SHP77 treated with DMSO at 0.1 percent for 48 hours (cell line): ENCODE measurements at regions not wholly inside any gene's neighbourhood (a gene's known extent, or its start where the extent isn't known, plus 50 kb on each side); places are given as distances from the start of the nearest gene placed in this dataset.

Source experiments
- DNase-seq: peaks from one replicate; lab custom pipeline; 2025; lab: John Stamatoyannopoulos, UW

DNA sequence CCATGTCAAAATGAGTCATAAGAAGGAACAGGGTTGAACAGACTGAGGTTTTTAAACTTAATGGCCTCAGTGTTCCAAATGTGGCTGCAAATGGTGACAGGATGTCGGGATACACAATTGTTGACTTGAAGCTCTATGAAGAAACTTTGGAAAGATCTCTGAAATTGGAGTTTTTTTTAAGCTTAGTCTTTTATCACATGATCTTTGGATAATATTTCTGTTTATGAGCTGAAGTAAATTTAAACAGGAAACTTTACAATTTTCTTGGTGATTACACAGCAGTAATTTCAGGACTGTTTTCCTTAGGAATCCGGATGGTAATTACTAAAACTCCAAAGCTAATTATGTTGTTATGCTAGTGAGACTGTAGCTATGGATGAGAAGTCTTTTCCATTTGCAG lies 199.1 kb upstream of the NRXN1 start:
- DNase-seq: no peak

DNA sequence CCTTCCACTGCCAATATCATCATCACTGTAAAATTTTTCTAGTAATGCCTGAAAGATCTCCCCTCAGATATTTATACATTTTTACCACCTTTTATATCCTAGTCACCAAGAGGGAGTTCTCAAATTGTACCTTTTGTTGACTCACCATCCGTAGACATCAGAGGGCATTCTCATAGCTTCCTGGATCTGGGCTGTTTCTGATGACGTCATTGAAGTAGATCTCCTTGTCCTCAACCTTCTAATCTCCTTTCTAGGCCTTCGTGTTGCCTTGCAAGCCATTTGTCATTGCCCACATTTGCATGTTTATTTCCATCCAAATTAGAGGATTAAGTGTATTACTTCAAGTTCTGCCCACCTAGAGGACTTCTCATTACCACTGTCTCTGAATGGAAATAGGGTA lies 193.4 kb upstream of the NRXN1 start:
- DNase-seq: no peak

DNA sequence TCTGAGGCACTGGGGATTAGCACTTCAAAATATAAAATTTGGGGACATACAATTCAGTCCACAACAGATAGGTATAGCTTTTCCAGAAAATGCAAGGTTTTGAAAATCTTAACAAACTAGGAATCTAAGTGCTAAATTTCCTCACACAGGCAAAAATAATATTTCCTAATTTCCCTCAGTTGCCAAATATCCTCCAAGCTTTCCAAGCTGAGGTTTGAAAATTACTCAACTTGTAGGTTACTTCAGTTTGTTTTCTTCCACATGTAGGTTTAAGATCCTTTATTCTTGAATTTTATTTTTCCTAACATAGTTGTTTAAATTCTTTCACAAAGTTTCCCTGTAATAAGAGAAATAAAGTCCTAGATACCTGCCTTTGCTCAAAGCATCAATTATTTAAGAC lies 192.9 kb upstream of the NRXN1 start:
- DNase-seq: no peak

DNA sequence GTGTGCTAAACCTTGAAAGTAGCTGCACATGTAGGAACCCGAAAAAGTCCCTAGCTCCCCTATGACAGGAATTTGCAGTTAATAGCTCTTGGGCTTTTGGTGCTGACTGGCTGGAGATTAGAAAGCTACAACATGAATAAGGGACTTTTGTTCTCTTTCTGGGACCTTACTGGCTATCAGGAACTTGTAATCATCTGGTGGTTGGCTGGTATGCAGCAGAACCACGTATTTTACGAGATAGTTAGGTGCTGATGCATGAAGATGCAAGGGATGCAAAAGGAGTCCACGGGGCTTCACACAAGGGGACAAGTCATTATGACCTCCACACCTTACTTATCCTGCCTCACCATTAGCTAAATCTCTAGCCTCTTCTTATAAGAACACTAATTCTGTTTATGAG lies 190.2 kb upstream of the NRXN1 start:
- no peak for DNase-seq

DNA sequence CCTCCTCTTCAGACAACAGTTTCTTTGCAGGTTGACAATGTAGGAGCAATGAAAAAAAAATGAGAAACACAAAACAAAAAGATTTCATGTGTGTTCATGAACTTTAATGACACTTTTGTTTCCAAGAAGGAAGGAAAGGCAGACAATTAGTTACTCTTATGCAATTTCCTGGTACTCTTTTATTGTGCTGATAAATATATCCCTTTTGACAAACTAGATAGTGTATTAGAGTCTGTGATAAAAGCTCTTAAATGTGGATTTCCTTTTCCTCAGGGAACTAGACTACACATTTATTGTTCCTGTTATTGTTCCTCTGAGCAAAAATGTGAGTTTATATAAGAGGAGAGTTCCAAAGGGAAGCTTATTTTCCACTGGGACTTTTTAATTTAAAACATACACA lies 188.7 kb upstream of the NRXN1 start:
- DNase-seq: no peak

DNA sequence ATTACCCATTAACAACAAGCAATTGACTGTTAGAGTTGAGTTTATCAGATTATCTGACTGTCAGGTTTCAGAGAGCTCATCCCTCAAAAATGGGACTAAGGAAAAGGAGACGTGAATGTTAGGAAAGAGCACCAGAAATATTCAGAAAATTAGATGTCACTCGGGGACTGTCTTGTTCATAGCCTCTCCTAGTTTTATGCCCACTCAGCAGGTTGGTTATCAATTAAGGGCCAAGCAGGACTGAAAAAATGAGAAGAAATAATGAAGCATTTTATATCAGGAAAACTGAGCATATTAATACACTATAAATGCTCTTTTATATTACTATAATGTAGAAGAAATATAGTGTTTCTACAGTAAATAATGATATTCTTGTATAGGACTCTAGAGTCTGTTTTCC lies 188.1 kb upstream of the NRXN1 start:
- DNase-seq: no peak

DNA sequence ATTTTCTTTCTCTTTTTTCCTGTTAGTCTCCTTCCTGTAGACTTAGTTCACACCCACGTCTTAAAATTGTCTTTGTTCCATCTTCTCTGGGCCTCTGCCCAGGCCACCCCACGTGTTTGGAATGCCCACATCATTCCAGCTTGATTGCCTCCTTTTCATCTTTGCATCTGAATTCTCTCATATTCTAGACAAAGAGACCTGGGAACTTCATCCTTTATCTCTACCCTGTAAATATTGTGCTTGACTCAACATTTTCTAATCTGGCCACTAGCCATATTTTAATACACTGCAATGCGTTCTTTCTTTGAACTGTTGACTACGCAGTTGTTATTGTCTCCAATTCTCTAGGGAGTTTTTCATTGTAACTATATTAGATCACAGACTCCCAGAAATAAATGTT lies 187.5 kb upstream of the NRXN1 start:
- DNase-seq: no peak

DNA sequence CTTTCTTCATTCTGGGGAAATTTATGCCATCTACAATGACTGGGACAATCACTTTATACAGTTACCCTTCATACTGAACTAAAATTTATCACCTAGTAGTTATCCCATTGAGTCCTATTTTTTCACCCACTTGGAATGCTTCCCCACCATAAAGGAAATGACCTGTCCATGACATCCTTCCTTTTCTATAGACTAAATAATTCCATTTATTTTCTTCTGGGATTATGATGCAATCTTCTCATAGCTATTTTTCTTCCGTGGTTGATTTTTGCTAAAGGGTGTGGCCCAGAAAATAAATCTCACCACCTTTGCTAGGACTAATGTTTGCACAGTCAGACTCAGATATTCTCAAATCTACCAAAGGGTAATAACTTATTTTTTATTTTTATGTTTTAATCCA lies 186.1 kb upstream of the NRXN1 start:
- no peak for DNase-seq

DNA sequence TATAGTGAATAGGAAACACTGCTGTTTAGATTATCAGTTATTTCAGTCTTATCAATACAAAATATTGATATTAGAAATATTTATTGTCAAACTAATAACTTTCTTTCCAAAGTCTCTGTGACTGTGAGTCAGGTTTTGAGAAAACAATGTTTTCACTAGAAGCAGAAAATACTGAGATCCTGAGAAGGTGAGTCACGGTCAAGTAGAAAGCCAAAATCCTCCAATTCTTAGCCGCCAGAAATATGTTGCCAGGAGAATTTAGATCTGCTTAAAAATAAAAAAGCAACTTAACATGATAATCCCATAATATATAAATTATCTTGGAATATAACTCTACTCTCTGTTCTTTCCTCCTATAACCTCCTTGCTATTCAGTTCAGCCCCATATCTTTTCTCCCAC lies 181.9 kb upstream of the NRXN1 start:
- DNase-seq: no peak

DNA sequence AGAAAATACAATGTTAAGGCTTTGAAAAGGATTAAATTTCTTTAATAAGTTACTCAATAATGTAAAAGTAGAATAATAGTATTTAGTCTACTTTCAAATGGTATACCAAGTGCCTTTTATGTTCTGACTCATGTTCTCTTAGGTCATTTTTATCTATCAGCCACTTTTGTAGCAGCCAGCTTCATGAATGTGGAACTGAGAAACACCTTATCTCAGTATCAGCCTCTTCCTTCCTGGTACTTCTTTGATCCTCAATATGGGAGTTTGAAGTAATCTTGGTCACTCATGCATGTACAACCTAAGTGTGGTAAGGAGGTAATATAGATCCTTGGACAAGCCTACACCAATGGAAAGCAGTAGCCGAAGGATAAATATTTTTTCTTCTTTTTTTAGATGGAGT lies 180.4 kb upstream of the NRXN1 start:
- no peak for DNase-seq

DNA sequence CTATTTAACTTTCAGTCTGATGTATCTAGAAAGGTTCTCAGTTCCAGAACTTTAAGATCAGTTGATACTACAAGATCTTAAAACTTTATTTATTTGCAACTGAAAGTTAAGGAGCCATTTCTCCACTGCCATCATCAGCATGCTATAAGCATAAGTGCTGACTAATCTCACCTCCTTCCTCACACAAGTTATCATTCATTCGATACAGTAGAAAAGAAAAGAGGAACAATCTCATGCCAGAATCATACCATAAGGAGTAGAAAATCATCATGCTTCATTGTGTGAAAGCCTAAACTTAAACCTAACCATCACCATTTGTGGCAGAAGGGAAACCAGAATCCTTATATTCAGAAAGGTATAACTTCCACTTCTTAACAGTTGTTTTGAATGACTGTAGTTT lies 176.6 kb upstream of the NRXN1 start:
- DNase-seq: no peak

DNA sequence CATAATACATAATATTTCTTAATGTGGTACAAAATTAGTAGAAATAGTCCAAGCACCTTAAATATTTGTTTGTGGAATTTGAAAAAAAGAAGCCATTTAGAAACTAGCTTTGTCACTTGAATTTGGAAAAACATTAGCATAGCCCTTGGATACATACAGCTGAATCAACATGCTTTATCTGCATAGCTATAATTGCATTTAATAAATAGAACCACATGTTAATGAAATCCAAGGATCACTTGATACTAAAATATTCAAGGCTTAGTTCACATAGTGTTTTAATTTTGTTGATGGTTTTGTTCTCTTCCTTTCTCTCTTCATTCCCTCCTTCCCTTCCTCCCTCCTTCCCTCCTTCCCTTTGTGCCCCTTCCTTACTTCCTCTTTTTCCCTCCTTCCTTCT lies 169.4 kb upstream of the NRXN1 start:
- no peak for DNase-seq

DNA sequence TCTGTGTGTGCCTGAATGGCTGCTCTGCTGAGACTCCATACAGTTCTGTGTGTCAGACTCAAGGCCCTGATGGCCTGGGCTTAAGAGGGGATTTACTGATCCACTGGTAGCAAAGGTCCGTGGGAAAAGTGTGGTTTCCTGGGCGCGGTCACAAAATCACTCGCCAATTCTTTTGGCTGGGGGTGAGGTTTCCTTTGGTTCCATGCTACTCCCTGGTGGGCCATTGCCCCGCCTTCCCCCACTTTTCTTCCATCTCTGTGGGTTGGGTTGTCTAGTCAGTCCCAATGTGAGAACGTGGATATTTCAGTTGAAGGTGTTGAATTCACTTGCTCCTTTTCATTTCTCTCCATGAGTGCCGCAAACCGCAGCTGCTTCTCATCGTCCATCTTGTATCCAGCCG lies 162.7 kb upstream of the NRXN1 start:
- no peak for DNase-seq

DNA sequence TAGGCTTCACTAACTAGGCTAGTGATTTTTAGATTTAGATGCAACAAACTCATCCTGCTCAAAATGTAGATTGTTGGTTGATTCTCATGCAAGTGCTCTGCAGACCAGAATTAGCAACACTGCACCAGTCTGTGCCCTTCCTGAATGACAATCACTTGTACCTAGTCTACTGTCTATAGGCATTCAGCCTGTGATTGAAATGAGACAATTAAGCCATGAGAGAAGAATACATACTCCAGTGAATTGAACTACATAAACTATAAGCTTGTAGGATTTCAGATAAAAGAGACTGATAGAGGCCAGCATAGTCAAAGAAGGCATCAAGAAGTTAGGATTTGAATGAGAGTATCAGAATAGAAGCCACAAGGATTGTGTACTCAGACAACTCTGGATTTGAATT lies 138.3 kb upstream of the NRXN1 start:
- DNase-seq: no peak

DNA sequence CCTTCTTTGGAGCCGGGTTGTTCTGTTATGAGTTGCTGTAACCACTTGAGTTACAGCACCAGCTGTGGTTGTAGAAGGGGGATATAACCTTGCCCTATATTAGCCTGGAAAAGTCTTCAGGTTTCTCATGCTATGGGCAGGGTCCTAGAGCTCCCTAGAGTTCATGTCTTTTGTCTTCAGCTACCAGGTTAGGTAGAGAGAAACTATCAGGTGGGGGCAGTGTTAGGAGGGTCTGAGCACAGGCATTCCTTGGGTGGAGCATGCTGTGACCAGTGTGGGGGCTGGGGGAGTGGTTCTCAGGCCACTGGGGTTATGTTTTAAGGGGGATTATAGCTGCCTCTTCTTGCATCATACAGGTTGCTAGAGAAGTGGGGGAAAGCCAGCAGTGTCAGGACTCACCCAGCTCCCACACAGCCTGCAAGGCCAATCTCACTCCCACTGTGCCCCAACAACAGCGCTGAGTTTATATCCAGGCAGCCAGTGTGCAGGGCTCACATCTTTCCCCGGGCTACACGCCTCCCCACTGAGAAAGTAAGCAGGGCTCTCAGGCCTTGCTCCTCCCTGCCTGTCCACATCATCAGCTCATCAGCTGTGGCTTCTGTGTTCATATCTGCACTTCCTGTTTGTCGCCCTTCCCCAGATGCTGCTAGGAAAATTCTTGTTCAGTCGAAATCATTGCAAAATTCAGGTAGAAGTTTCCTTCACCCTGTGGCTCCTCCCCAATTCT lies 133.8 kb upstream of the NRXN1 start:
- DNase-seq: no peak

DNA sequence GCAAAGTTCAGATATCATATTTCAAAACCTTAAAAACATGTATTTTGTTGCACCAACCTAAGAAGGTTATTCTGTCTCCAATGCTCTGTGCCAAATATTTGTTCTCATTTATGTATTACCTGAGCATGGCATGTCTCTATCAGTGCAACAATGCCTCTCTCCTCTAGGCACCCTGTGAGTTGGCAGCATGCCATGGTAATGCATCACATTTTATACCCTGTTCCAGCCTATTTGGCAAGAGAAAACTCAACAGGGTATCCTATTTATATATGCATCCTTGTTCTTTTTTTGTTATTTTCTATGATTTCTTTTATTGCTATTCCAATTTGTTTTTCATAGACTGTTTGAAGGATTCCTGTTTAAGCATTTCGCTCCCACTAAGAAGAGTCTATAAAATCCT lies 126.3 kb upstream of the NRXN1 start:
- peak; percentile 42 for DNase-seq

DNA sequence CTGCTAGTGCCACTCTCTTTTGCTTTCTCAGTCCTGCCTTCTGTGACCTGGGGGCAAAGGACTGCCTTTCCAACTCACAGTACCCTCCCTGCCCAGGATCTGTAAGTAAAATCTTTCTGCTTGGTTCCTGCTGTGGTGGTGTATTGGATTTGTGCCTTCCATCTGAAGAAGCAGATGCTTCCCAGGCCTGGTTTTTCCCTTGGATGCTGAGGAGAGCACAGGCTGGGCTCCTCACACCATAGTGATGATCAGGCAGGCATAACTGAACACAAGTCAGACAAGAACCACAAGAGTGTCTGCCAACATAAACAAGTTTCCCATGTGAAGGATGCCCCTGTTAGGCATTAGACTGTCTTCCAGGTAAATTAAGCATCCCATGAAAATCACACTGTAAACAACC lies 121.3 kb upstream of the NRXN1 start:
- no peak for DNase-seq

DNA sequence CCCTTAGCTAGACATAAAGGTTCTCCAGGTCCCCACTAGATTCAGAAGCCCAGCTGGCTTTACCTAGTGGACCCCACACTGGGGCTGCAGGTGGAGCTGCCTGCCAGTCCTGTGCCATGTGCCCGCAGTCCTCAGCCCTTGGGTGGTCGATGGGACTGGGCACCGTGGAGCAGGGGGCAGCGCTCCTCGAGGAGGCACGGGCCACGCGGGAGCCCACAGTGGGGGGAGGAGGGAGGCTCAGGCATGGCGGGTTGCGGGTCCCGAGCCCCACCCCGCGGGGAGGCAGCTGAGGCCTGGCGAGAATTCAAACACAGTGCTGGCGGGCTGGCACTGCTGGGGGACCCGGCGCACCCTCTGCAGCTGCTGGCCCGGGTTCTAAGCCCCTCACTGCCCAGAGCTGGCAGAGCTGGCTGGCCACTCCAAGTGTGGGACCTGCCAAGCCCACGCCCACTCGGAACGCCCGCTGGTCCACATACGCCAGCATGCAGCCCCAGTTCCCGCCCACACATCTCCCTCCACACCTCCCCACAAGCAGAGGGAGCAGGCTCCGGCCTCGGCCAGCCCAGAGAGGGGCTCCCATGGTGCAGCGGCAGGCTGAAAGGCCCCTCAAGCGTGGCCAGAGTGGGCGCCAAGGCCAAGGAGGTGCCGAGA lies 119.7 kb upstream of the NRXN1 start:
- DNase-seq: no peak

DNA sequence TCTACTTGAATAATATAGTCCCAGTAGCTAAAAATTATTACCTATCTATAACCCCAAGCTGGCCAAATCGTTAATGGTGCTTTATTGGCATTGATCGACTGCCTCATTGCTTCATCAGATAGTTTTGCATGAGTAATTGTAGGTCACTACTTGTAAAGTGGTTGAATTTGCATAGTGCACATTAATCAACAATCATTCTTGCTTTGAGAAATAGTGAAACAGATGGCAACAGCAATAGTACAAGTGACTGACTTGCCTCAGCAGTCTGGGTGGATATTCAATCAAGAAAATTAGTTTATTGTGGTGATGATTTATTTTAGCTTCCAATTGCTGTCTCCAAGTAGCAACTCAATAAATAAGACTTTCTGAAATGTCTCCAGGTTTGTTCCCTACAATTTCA lies 117.8 kb upstream of the NRXN1 start:
- no peak for DNase-seq

DNA sequence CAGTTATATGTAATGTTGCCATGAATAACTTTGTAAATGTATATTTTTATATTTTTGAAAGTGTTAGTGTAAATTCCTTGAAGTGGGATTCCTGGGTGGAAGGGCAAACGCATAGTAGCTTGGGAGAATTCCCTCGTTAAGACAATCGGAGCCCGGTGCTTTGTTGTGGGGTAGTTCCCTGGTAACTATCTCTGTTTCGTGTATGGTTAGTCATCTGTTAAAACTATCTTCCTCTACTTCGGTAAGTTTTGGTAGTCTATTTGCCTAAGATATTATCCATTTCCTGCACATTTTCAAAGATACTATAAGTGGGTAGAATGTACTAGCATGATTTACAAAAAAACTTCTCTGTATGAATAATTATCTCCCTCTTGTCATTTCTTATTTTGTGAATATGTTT lies 113.8 kb upstream of the NRXN1 start:
- DNase-seq: no peak

DNA sequence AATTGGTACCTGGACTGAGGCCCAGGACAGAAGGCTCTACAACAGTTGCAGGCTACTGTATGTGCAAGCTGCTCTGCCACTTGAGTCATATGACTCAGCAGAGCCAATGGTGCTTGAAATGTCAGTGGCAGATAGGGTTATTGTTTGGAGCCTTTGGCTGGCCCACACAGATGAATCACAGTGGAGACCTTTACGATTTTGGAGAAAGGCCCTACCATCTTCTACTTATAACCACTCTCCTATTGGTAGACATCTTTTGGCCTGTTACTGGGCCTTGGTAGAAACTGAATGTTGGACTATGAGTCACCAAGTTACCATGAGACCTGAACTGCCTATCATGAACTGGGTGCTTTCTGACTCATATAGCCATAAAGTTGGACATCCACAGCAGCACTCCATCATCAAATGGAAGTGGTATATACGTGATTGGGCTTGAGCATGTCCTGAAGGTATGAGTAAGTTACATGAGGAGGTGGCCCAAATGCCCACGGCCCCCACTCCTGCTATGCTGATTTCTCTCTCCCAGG lies 88.9 kb upstream of the NRXN1 start:
- no peak for DNase-seq

DNA sequence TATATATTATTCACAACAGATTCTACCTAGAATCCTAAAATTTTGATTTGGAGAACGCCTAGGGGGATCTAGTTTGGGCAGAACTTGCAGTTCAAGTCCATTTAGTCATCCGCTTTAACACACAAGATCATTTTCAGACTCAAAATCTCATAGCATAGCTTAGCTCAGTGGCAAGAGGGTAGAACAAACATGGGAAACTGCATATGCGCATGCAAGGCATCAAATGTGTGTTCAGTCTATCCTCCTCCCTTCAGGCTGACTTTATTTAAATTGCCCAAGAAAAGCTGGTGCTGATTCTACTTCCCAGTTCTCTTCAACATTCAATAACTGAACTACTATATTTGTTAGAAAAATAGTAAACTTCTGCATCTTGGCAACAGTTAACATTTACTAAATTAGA lies 79.6 kb upstream of the NRXN1 start:
- DNase-seq: no peak

DNA sequence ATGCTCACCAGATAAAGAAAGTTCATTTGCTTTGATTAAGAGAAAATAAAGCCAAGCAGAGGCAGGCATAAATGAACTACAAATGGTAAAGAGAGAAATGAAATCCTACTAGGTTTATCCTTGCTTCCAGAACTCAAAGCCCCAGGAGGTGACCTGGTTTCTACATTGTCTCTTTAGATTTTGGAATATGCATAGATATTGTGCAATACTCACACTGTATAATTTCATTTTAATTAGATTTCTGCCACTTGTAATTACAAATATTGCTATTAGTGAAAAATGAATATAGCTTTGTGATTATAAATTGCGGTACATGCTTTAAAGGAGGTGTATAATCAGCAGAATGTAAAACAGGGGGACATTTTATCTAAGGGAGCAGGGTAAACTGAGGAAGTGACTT lies 76.9 kb upstream of the NRXN1 start:
- no peak for DNase-seq

DNA sequence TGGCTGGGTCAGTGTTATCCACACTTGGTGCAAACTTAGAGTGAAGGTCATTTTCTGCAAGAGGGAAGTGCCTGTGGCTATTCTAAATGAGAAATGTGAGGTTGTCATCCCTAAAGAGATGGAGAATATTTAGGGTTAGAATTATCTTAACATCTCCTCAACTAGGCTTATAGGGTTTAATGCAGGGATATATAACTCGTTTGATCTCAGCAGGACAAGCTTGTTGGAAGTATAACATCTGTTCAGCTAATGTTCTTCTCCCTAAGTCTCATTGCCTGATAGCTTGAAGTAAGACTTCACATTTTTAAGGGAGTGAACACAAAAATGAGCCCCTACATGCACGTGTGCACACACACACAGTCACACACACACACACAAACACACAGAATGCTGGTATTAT lies 75.9 kb upstream of the NRXN1 start:
- DNase-seq: no peak
